WTC11 (cell line): ENCODE measurements at regions not wholly inside any gene's neighbourhood (a gene's known extent, or its start where the extent isn't known, plus 50 kb on each side); places are given as distances from the start of the nearest gene placed in this dataset.

Experiments used
- ATF1 ChIP-seq: sonication (generic); formaldehyde crosslinking; IDR thresholded peaks from 2 replicates; pipeline ENCODE4 v1.8.1; 2023; ENCODE audit warnings: mild to moderate bottlenecking, moderate library complexity, missing genetic modification reagents
- ATF3 ChIP-seq: sonication (generic); formaldehyde crosslinking; conservative IDR thresholded peaks from 2 replicates; pipeline ENCODE4 v1.8.1; 2022; ENCODE audit warnings: mild to moderate bottlenecking, missing genetic modification reagents
- CTCF ChIP-seq: fragments of 200-600 bp; IDR thresholded peaks from 2 replicates; pipeline ENCODE4 v1.8.0; 2022; ENCODE audit warnings: antibody characterized with exemption
- E2F1 ChIP-seq: sonication (generic); formaldehyde crosslinking; IDR thresholded peaks from 2 replicates; pipeline ENCODE4 v1.8.0; 2022; ENCODE audit warnings: mild to moderate bottlenecking, missing genetic modification reagents
- E2F4 ChIP-seq: sonication (generic); formaldehyde crosslinking; IDR thresholded peaks from 2 replicates; pipeline ENCODE4 v1.8.1; 2022; ENCODE audit warnings: low read depth, mild to moderate bottlenecking, moderate library complexity, missing genetic modification reagents, borderline replicate concordance
- TEAD4 ChIP-seq: sonication (generic); formaldehyde crosslinking; IDR thresholded peaks from 2 replicates; pipeline ENCODE4 v1.8.0; 2022; ENCODE audit warnings: mild to moderate bottlenecking, missing genetic modification reagents
- ZNF416 ChIP-seq: fragments of 250-450 bp; sonication (Bioruptor Pico); IDR thresholded peaks from 2 replicates; pipeline ENCODE4 v1.9.0; 2021; ENCODE audit warnings: mild to moderate bottlenecking, inconsistent platforms

- no peak for TF ChIP-seq CTCF
- no peak for TF ChIP-seq E2F4 (CRISPR knock-in tag)
- no peak for TF ChIP-seq ATF1 (CRISPR knock-in tag)
- TF ChIP-seq E2F1, result no peak
- no peak for TF ChIP-seq TEAD4
- TF ChIP-seq ZNF416 (CRISPR knock-in tag), result no peak
- no peak for TF ChIP-seq ATF3 (CRISPR knock-in tag)
These were observed 58.4 kb upstream of the TNS3 start for GRCh38 chr7:47640265-47640664.
